Astrocyte of the spinal cord (primary cell): ENCODE measurements at regions not wholly inside any gene's neighbourhood (a gene's known extent, or its start where the extent isn't known, plus 50 kb on each side); places are given as distances from the start of the nearest gene placed in this dataset.

ENCODE experiments used
- DNase-seq: peaks from one replicate; pipeline ENCODE4 v3.0.0; 2011; ENCODE audit warnings: low read depth, low spot score
- H3K4me3 ChIP-seq: 2 replicates; pipeline ENCODE4 v1.5.1; 2011; ENCODE audit warnings: low read depth, mild to moderate bottlenecking, low read length, moderate library complexity
- in situ Hi-C: cut with HindIII; loops from 2 replicates; pipeline ENCODE4 v1.10.0; 2017; ENCODE audit warnings: low sequenced_read_pairs
- TF ChIP-seq, protein P1 (sequence below): IDR thresholded peaks from 2 replicates; pipeline ENCODE4 v1.5.1; 2012; ENCODE audit warnings: low read depth, mild to moderate bottlenecking, low read length, inconsistent platforms

DNA sequence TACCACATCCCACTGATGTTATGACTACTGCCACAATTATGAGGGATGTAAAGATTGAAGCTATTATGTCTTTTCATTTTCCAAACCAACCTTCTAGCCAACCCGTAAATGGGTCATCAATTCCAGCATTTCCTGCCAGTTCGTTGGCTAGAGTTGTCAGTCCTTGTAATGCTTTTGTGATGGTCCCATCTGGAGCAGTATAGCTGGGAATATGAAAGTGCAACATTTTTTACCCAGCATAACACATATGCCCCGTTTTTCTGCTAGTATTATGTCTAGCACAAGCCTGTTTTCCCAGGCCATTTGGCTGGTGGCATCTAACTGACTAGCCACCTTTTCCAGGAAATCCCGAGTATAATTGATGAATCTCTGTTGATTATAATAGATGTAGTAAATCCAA is 1501.6 kb upstream of the SLC39A10 start:
- no peak overlapping the region for H3K4me3 ChIP-seq
- no peak for DNase-seq
- TF ChIP-seq, protein P1, sequence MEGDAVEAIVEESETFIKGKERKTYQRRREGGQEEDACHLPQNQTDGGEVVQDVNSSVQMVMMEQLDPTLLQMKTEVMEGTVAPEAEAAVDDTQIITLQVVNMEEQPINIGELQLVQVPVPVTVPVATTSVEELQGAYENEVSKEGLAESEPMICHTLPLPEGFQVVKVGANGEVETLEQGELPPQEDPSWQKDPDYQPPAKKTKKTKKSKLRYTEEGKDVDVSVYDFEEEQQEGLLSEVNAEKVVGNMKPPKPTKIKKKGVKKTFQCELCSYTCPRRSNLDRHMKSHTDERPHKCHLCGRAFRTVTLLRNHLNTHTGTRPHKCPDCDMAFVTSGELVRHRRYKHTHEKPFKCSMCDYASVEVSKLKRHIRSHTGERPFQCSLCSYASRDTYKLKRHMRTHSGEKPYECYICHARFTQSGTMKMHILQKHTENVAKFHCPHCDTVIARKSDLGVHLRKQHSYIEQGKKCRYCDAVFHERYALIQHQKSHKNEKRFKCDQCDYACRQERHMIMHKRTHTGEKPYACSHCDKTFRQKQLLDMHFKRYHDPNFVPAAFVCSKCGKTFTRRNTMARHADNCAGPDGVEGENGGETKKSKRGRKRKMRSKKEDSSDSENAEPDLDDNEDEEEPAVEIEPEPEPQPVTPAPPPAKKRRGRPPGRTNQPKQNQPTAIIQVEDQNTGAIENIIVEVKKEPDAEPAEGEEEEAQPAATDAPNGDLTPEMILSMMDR, result no peak

DNA sequence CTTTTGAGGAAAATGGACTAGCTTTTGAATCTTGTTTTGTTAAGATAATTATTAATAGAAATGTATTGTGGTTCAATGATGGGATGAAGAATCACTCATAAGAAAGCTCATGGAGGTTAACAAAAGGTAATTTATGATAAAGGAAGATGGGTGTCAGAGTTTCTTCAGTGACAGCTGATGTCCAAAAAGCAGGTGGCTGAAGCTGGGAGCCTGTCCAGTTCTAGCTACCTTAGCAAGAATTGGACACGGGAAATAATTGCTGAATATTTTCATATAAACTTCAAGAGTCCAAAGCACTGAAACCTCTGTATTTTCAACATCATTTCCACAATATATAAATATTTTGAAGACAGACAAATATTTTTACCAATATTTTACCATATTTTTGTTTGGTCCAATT is 1505.8 kb upstream of the SLC39A10 start:
- TF ChIP-seq, protein P1, result no peak
- DNase-seq, result no peak
- in situ Hi-C loops, result no loop called here
- no peak overlapping the region for H3K4me3 ChIP-seq

More for the DNA sequence above, 1501.6 kb upstream of the SLC39A10 start:
- in situ Hi-C loops, result no loop called here

- in situ Hi-C loops, result no loop called here
- H3K4me3 ChIP-seq, result no peak overlapping the region
- no peak for DNase-seq
- TF ChIP-seq, protein P1, result no peak
Measured at GRCh38 chr2:194135463-194135862, 1521.6 kb upstream of the SLC39A10 start.

DNA sequence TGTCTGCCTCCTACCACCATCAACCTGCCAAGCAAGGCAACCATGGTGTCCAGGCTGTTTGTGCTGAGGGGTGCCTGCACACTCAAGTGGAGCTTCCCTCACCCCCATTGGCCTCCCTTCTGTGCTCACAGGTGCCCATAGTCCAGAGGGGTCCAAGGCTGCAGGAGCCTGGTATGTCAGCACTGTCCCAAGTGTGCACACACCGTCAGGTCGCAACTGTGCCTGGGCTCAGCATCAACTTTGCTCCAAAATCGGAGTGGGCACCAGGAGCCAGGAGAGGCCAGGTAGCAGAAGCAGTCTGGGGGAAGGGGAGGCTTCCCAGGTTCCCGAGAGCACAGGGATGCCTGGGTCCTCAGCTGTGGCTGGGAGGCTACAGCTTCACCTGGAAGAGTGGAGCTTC is 1528.2 kb upstream of the SLC39A10 start:
- TF ChIP-seq, protein P1, result no peak

GRCh38 chr2:194126418-194126817 is 1530.6 kb upstream of the SLC39A10 start:
- in situ Hi-C loops, result no loop called here

More for the DNA sequence above, 1528.2 kb upstream of the SLC39A10 start:
- in situ Hi-C loops, result no loop called here
- no peak for DNase-seq
- no peak overlapping the region for H3K4me3 ChIP-seq

DNA sequence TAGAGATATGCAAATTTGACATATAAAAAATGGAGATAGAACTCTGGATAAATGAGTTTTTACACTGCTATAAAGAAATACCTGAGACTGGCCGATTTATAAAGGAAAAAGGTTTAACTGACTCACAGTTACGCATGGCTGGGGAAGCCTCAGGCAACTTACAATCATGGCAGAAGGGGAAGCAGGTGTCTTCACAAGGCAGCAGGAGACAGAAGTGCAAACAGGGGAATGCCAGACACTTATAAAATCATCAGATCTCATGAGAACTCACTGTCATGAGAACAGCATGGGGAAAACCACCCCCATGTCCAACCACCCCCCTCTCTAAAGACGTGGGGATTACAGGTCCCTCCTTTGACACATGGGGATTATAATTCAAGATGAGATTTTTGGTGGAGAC is 1540.2 kb upstream of the SLC39A10 start:
- TF ChIP-seq, protein P1, result no peak
- no peak for DNase-seq
- H3K4me3 ChIP-seq, result no peak overlapping the region

More at GRCh38 chr2:194126418-194126817, 1530.6 kb upstream of the SLC39A10 start:
- no peak overlapping the region for H3K4me3 ChIP-seq
- TF ChIP-seq, protein P1, result no peak
- peak; percentile 15 for DNase-seq

GRCh38 chr2:194105358-194105757 is 1551.7 kb upstream of the SLC39A10 start:
- no peak overlapping the region for H3K4me3 ChIP-seq
- in situ Hi-C loops, result no loop called here
- DNase-seq, result no peak
- TF ChIP-seq, protein P1, result no peak

More for the DNA sequence above, 1540.2 kb upstream of the SLC39A10 start:
- in situ Hi-C loops, result no loop called here
